ENCODE measurements at regions not wholly inside any gene's neighbourhood (a gene's known extent, or its start where the extent isn't known, plus 50 kb on each side); places are given as distances from the start of the nearest gene placed in this dataset.

GRCh38 chr1:82273816-82274215 is 473.1 kb downstream of the ADGRL2 start:
- DNase-seq (ENCODE audit: low spot score) = no peak
- TF ChIP-seq, protein P1, sequence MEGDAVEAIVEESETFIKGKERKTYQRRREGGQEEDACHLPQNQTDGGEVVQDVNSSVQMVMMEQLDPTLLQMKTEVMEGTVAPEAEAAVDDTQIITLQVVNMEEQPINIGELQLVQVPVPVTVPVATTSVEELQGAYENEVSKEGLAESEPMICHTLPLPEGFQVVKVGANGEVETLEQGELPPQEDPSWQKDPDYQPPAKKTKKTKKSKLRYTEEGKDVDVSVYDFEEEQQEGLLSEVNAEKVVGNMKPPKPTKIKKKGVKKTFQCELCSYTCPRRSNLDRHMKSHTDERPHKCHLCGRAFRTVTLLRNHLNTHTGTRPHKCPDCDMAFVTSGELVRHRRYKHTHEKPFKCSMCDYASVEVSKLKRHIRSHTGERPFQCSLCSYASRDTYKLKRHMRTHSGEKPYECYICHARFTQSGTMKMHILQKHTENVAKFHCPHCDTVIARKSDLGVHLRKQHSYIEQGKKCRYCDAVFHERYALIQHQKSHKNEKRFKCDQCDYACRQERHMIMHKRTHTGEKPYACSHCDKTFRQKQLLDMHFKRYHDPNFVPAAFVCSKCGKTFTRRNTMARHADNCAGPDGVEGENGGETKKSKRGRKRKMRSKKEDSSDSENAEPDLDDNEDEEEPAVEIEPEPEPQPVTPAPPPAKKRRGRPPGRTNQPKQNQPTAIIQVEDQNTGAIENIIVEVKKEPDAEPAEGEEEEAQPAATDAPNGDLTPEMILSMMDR (IDR thresholded peaks at IDR 0.05; ENCODE audit: extremely low read depth, insufficient read depth, missing control alignments) = no peak
- in situ Hi-C loops (cut with MboI; ENCODE audit: low pct_unique_long_range_greater_than_20kb, low sequenced_read_pairs, unreplicated experiment) = no loop called here

- in situ Hi-C loops (cut with MboI; ENCODE audit: low pct_unique_long_range_greater_than_20kb, low sequenced_read_pairs, unreplicated experiment) = no loop called here
- TF ChIP-seq, protein P1 (IDR thresholded peaks at IDR 0.05; ENCODE audit: extremely low read depth, insufficient read depth, missing control alignments) = no peak
- DNase-seq (ENCODE audit: low spot score) = no peak
Observed at GRCh38 chr1:82269431-82269830, 468.7 kb downstream of the ADGRL2 start.

DNA sequence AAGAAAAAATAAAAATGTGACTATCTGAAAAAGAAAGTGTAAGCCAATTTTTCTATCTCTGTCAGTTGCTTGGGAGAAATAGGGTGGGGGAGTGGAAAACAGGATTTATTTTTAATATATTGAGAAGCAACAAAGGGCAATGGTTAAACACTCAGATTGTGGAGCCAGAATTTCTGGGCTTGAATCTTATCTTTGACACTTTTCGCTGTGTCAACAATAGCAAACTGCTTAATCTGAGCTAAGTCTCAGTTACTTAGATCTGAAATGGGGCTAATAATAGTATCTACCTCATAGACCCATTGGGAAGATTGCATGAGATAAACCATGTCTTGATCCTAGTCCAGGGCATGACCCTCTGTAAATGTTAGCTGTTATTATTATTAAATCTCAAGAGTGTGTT is 468.1 kb downstream of the ADGRL2 start:
- no peak for DNase-seq (ENCODE audit: low spot score)
- in situ Hi-C loops (cut with MboI; ENCODE audit: low pct_unique_long_range_greater_than_20kb, low sequenced_read_pairs, unreplicated experiment) = no loop called here
- TF ChIP-seq, protein P1 (IDR thresholded peaks at IDR 0.05; ENCODE audit: extremely low read depth, insufficient read depth, missing control alignments) = no peak

DNA sequence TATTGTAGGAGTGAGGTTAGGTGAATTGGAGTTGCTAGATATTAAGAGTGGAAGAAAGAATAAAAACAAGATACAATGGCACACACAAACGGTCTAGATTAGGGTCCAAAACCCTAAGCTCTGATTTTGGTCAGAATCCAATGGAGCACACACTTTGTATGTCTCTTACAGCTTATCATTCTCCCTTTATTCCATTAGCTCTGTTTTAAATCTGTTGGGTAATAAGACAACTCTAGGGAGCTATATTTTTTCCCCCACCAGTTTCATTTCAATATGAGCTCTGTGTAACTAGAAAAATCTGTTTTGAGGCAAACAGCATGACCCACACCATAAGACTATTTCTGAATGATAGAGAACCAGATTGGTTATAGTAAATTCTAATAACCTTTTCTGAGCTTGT is 465.6 kb downstream of the ADGRL2 start:
- DNase-seq (ENCODE audit: low spot score) = no peak
- TF ChIP-seq, protein P1 (IDR thresholded peaks at IDR 0.05; ENCODE audit: extremely low read depth, insufficient read depth, missing control alignments) = no peak
- in situ Hi-C loops (cut with MboI; ENCODE audit: low pct_unique_long_range_greater_than_20kb, low sequenced_read_pairs, unreplicated experiment) = no loop called here

GRCh38 chr1:82265436-82265835 is 464.7 kb downstream of the ADGRL2 start:
- no peak for DNase-seq (ENCODE audit: low spot score)
- in situ Hi-C loops (cut with MboI; ENCODE audit: low pct_unique_long_range_greater_than_20kb, low sequenced_read_pairs, unreplicated experiment) = no loop called here
- TF ChIP-seq, protein P1 (IDR thresholded peaks at IDR 0.05; ENCODE audit: extremely low read depth, insufficient read depth, missing control alignments) = no peak

DNA sequence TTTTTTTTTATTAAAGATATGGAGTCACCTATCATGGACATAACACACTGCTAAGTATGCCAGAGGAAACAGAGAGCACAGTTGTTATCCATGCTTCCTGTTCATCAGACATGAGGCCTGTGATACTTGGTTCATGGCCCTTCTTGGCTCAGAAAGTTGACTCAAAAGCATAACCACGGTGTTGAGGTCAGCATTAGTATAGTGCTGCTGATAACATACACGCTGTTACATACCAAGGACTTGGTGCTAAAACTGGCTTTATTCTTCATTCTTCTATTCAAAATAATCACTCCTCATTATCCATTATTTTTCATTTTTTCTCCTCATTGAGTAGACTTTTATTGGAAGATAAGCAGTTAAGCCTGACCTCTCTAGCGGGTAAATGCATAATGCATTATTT is 464.1 kb downstream of the ADGRL2 start:
- TF ChIP-seq, protein P1 (IDR thresholded peaks at IDR 0.05; ENCODE audit: extremely low read depth, insufficient read depth, missing control alignments) = no peak
- in situ Hi-C loops (cut with MboI; ENCODE audit: low pct_unique_long_range_greater_than_20kb, low sequenced_read_pairs, unreplicated experiment) = no loop called here
- DNase-seq (ENCODE audit: low spot score) = no peak

GRCh38 chr1:82263396-82263795 is 462.7 kb downstream of the ADGRL2 start:
- TF ChIP-seq, protein P1 (IDR thresholded peaks at IDR 0.05; ENCODE audit: extremely low read depth, insufficient read depth, missing control alignments) = no peak
- DNase-seq (ENCODE audit: low spot score) = no peak
- in situ Hi-C loops (cut with MboI; ENCODE audit: low pct_unique_long_range_greater_than_20kb, low sequenced_read_pairs, unreplicated experiment) = no loop called here

All from GM13977 (cell line).